Smooth muscle cell (in vitro differentiated cells): ENCODE measurements at regions not wholly inside any gene's neighbourhood (a gene's known extent, or its start where the extent isn't known, plus 50 kb on each side); places are given as distances from the start of the nearest gene placed in this dataset.
"Not testable (repeated sequence)": the region's sequence is repeated elsewhere in the genome, so short reads cannot be mapped to it uniquely, and the experiment has no call there.

Experiments
- DNase-seq: peaks from one replicate; lab custom pipeline; 2025; ENCODE audit not compliant: unreplicated experiment; lab: John Stamatoyannopoulos, UW
- H2AFZ ChIP-seq: fragments of 200-600 bp; sonication (generic); 2 replicates; pipeline ENCODE4 v1.6.0; 2016; ENCODE audit warnings: antibody characterized with exemption, low read depth, mild to moderate bottlenecking
- H3F3A ChIP-seq: fragments of 200-600 bp; sonication (generic); 2 replicates; pipeline ENCODE4 v1.6.0; 2017; ENCODE audit warnings: antibody characterized with exemption, low read depth
- H3K27ac ChIP-seq: fragments of 200-600 bp; sonication (generic); 2 replicates; pipeline ENCODE4 v1.5.1; 2016; ENCODE audit warnings: low read depth, mild to moderate bottlenecking
- H3K27me3 ChIP-seq: fragments of 200-600 bp; sonication (generic); 2 replicates; pipeline ENCODE4 v1.6.1; 2016; ENCODE audit warnings: low read depth, mild to moderate bottlenecking
- H3K36me3 ChIP-seq: fragments of 200-600 bp; sonication (generic); 2 replicates; pipeline ENCODE4 v1.5.1; 2016; ENCODE audit warnings: low read depth
- H3K4me1 ChIP-seq: fragments of 200-600 bp; sonication (generic); 2 replicates; pipeline ENCODE4 v1.5.1; 2016; ENCODE audit warnings: low read depth
- H3K4me2 ChIP-seq: fragments of 200-600 bp; sonication (generic); 2 replicates; pipeline ENCODE4 v1.6.0; 2016; ENCODE audit warnings: mild to moderate bottlenecking
- H3K4me3 ChIP-seq: fragments of 200-600 bp; sonication (generic); 2 replicates; pipeline ENCODE4 v1.5.1; 2016; ENCODE audit warnings: mild to moderate bottlenecking
- H3K79me2 ChIP-seq: fragments of 200-600 bp; sonication (generic); 2 replicates; pipeline ENCODE4 v1.6.0; 2016; ENCODE audit warnings: low read depth, mild to moderate bottlenecking
- H3K9ac ChIP-seq: fragments of 200-600 bp; sonication (generic); 2 replicates; pipeline ENCODE4 v1.6.0; 2016; ENCODE audit warnings: low read depth
- H3K9me3 ChIP-seq: fragments of 200-600 bp; sonication (generic); replicated peaks from 2 replicates; pipeline ENCODE4 v1.5.1; 2016; ENCODE audit warnings: low read depth
- H4K20me1 ChIP-seq: fragments of 200-600 bp; sonication (generic); 2 replicates; pipeline ENCODE4 v1.6.0; 2016; ENCODE audit warnings: low read depth
- WGBS: methylation state at CpG from one replicate; pipeline ENCODE4 v1.1.7; 2016; ENCODE audit warnings: low lambda C conversion rate; 5-methylcytosine and 5-hydroxymethylcytosine counted together
- TF ChIP-seq, protein P1 (sequence below): fragments of 200-600 bp; sonication (generic); IDR thresholded peaks from 2 replicates; pipeline ENCODE4 v1.5.1; 2017; ENCODE audit warnings: borderline replicate concordance, mild to moderate bottlenecking, antibody characterized with exemption; ENCODE audit not compliant: insufficient read depth, poor library complexity, severe bottlenecking

DNA sequence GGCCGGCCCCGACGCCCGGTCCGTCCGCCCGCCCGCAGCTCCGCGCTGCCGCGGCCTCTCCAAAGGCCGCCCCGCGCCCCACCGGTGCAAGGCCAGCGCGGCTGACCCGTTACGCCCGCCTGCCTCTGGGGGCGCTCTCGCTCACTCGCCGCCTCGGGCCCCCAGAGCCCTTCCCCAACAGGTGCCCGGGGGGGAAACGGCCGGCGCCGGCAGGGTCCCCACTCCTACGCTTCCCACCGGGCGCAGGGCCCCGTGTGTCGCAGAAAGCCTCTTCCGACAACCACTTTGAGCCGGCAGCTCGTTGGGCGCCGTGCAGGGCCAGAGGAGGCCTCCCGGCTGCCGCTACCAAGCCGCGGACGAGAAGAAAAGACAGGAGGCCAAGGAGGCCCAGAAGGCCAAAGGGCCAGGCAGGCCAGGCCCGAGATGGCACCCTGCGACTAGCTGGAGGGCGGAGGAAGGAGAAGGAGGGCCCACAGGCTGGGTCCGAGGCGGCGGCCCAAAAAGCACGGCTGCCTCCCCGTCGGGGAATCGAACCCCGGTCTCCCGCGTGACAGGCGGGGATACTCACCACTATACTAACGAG is 64.9 kb upstream of the FCGR2A start:
- no peak overlapping the region for H3K9ac ChIP-seq
- H3K4me2 ChIP-seq = peak overlapping the region; percentile 76
- WGBS = 2% methylated on average over 36 of the region's 61 CpGs
- H3K79me2 ChIP-seq = no peaks in the 10 kb centered on the region
- no peaks in the 10 kb centered on the region for H3F3A ChIP-seq
- no peak for DNase-seq
- no peak overlapping the region for H2AFZ ChIP-seq
- H3K27ac ChIP-seq = no peak overlapping the region
- H3K9me3 ChIP-seq = no peaks in the 10 kb centered on the region
- peaks cover 45% of the 10 kb centered on the region for H3K27me3 ChIP-seq
- TF ChIP-seq, protein P1, sequence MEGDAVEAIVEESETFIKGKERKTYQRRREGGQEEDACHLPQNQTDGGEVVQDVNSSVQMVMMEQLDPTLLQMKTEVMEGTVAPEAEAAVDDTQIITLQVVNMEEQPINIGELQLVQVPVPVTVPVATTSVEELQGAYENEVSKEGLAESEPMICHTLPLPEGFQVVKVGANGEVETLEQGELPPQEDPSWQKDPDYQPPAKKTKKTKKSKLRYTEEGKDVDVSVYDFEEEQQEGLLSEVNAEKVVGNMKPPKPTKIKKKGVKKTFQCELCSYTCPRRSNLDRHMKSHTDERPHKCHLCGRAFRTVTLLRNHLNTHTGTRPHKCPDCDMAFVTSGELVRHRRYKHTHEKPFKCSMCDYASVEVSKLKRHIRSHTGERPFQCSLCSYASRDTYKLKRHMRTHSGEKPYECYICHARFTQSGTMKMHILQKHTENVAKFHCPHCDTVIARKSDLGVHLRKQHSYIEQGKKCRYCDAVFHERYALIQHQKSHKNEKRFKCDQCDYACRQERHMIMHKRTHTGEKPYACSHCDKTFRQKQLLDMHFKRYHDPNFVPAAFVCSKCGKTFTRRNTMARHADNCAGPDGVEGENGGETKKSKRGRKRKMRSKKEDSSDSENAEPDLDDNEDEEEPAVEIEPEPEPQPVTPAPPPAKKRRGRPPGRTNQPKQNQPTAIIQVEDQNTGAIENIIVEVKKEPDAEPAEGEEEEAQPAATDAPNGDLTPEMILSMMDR = peak; percentile 31
- H3K36me3 ChIP-seq = no peaks in the 10 kb centered on the region
- no peaks in the 10 kb centered on the region for H4K20me1 ChIP-seq
- peak overlapping the region; percentile 49 for H3K4me3 ChIP-seq
- H3K4me1 ChIP-seq = no peaks in the 10 kb centered on the region

DNA sequence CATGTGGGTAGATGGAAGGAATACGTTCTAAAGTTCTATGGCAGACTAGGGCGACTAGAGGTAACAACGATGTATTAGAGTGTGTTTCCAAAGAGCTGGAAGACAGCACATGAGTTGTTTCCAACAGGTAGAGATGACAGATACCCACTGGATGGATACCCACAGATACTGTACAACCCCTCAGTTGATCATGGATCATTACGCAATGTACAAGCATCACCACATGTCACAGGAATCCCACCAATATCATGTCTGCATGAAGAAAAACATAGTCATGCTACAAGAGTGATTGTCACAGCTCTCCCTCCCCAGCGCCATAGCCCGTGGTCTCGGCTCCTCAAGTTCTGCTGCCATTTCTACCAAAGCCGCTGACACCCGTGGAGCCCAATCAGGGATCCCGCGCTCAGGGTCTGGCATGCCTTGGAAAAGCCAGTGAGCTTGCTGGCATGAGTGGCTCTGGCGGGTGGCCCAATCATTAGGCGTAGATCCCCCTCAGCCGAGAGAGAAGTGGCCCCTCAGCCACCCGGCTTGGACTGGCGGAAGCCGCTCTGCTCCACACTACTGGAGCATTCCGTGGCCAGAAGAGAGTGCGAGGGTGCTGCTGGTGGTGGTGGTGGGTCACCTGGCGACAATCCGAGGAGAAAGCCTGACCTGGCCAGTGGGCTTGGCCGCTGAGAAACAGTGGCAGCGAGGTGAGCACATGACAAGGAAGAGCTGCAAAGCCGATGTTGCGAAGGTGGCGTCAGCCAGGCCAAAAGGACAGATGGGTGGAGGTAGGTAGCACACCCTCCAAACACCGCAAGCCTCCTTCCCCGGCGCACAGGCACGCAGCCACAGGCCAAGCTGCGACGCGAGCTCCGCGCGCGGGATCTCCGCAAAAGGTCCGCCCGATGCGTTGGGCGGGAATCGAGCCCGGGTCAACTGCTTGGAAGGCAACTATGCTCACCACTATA is 65.7 kb upstream of the FCGR2A start:
- Histone ChIP-seq H3K27ac (no peak overlapping the region), H2AFZ (no peak overlapping the region), H3K9me3 (no peaks in the 10 kb centered on the region), H3K79me2 (no peaks in the 10 kb centered on the region), H3K4me1 (no peaks in the 10 kb centered on the region), H3K27me3 (peaks cover 43% of the 10 kb centered on the region), H3K9ac (no peak overlapping the region), H3F3A (no peaks in the 10 kb centered on the region), H3K4me3 (peak overlapping the region; percentile 10), H3K4me2 (no peak overlapping the region), H3K36me3 (no peaks in the 10 kb centered on the region), H4K20me1 (no peaks in the 10 kb centered on the region)
- DNase-seq = no peak
- TF ChIP-seq, protein P1 = no peak
- 29% methylated on average over 43 of the region's 44 CpGs for WGBS

DNA sequence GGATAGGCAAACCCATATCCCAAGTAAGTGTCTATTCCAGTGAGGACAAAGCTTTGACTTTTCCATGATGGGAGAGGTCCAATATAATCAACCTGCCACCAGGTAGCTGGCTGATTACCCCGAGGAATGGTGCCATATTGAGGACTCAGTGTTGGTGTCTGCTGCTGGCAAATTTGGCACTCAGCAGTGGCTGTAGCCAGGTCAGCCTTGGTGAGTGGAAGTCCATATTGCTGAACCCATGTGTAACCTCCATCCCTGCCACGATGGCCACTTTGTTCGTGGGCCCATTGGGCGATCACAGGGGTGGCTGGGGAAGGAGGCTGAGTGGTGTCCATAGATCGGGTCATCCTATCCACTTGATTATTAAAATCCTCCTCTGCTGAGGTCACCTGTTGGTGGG is 65.5 kb upstream of the CFAP126 start:
- WGBS = 90% methylated on average over 5 of the region's 5 CpGs
- H3K27me3 ChIP-seq = peaks cover 83% of the 10 kb centered on the region
- not testable (repeated sequence) for H3K36me3 ChIP-seq

DNA sequence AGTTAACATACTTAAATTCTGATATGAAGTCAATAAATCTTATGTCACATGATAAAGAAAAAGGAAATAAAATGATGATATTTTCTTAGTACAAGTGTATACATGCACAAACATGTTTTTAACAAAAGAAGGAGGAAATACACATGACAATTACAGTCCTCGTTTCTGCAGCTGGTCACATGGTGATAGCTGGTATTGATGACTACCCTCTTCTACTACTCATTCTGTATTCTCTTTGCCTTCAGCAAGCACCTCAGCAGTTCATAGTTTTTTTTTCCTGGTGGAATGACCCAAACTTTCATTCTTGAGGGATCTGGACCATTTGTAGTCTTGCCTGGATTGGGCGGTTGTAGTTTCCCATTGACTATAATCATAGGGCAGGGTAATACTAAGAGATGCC is 64.4 kb upstream of the CFAP126 start:
- no peak for DNase-seq
- no peaks in the 10 kb centered on the region for H3K36me3 ChIP-seq
- no peaks in the 10 kb centered on the region for H3K79me2 ChIP-seq
- no peaks in the 10 kb centered on the region for H4K20me1 ChIP-seq
- no peak overlapping the region for H3K4me2 ChIP-seq
- H3K27me3 ChIP-seq = peaks cover 83% of the 10 kb centered on the region
- peaks cover 11% of the 10 kb centered on the region for H3K4me1 ChIP-seq
- no peak overlapping the region for H3K9ac ChIP-seq
- H2AFZ ChIP-seq = no peak overlapping the region
- no peak overlapping the region for H3K4me3 ChIP-seq
- TF ChIP-seq, protein P1 = no peak
- peaks cover 9% of the 10 kb centered on the region for H3F3A ChIP-seq
- WGBS = 85% methylated on average over 2 of the region's 2 CpGs
- no peak overlapping the region for H3K27ac ChIP-seq
- no peaks in the 10 kb centered on the region for H3K9me3 ChIP-seq

More for the DNA sequence above, 65.5 kb upstream of the CFAP126 start:
- not testable (repeated sequence) for H3K9ac ChIP-seq, DNase-seq, H4K20me1 ChIP-seq, H3K9me3 ChIP-seq, H3K4me1 ChIP-seq, H2AFZ ChIP-seq, H3K27ac ChIP-seq, H3K4me2 ChIP-seq, H3K4me3 ChIP-seq, H3K79me2 ChIP-seq, H3F3A ChIP-seq
